ENCODE measurements at regions not wholly inside any gene's neighbourhood (a gene's known extent, or its start where the extent isn't known, plus 50 kb on each side); places are given as distances from the start of the nearest gene placed in this dataset.

DNA sequence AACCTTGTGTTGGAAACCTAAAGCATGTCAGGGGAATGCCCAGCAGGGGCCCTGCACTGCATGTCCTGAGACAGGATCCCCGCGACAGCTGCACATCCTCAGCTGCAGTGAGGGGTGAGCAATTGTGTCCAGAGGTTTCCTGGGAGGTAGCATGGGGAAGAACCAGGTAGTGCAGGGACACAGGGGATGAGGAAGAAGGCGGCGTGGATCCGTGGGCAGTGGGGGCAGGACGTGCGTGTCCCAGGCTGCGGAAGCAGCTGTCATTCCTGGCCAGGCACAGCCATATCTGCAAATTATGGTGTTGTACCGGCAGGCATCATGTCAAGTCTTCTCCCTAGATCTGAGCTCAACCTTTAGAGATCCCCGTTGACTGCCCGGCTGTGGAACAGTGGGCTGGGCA, 238.2 kb upstream of the MYT1L start (continued):
- TF ChIP-seq EGR1 (IDR thresholded peaks at IDR 0.05; ENCODE audit: borderline replicate concordance, low read depth, low read length), result no peak
- no peak for TF ChIP-seq FOSL1 (IDR thresholded peaks at IDR 0.05; ENCODE audit: insufficient read depth, low read depth, low read length)
- TF ChIP-seq CREB1 (IDR thresholded peaks at IDR 0.05), result no peak
- no peak for TF ChIP-seq CHD2 (IDR thresholded peaks at IDR 0.05; ENCODE audit: low read length)
- TF ChIP-seq RAD21 (IDR thresholded peaks at IDR 0.05 in 1 of 2, conservative IDR thresholded peaks at IDR 0.05 in 1 of 2; ENCODE audit: low read depth in 2 of 2, low read length in 2 of 2), result no peak
- TF ChIP-seq GABPA (IDR thresholded peaks at IDR 0.05; ENCODE audit: borderline replicate concordance, insufficient read depth, low read length), result no peak
- no peak for TF ChIP-seq BACH1 (IDR thresholded peaks at IDR 0.05; ENCODE audit: low read length)
- no peak for TF ChIP-seq SAP30 (IDR thresholded peaks at IDR 0.05; ENCODE audit: insufficient read depth, insufficient replicate concordance, low read length)

All from H1 (cell line).